ENCODE measurements at regions not wholly inside any gene's neighbourhood (a gene's known extent, or its start where the extent isn't known, plus 50 kb on each side); places are given as distances from the start of the nearest gene placed in this dataset.
A peak's percentile ranks its signal among the peaks of the same experiment; 100 is the strongest.

DNA sequence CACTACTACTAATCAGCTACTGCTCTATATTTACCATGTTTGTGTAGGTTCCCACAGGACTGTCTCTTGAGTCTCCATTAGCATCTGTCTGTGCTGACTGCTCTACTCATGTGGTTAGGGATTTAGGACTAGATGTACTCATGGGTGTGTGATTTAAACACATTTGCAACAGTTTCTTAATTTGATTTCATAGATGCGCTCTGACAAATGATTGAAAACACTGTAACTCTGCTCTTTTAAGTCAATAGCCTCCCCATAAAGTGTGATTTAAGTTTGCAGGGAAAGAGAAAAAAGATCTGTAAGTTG is 809.3 kb downstream of the NCAM2 start:
- H2AFZ ChIP-seq (ENCODE audit: low read depth, low read length, severe bottlenecking) = peak overlapping the region; percentile 41
- TF ChIP-seq, protein P1, sequence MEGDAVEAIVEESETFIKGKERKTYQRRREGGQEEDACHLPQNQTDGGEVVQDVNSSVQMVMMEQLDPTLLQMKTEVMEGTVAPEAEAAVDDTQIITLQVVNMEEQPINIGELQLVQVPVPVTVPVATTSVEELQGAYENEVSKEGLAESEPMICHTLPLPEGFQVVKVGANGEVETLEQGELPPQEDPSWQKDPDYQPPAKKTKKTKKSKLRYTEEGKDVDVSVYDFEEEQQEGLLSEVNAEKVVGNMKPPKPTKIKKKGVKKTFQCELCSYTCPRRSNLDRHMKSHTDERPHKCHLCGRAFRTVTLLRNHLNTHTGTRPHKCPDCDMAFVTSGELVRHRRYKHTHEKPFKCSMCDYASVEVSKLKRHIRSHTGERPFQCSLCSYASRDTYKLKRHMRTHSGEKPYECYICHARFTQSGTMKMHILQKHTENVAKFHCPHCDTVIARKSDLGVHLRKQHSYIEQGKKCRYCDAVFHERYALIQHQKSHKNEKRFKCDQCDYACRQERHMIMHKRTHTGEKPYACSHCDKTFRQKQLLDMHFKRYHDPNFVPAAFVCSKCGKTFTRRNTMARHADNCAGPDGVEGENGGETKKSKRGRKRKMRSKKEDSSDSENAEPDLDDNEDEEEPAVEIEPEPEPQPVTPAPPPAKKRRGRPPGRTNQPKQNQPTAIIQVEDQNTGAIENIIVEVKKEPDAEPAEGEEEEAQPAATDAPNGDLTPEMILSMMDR (IDR thresholded peaks at IDR 0.05; ENCODE audit: insufficient read depth, low read length, poor library complexity, severe bottlenecking) = no peak
- TF ChIP-seq EZH2phosphoT487 (conservative IDR thresholded peaks at IDR 0.05; ENCODE audit: low read length) = no peak

DNA sequence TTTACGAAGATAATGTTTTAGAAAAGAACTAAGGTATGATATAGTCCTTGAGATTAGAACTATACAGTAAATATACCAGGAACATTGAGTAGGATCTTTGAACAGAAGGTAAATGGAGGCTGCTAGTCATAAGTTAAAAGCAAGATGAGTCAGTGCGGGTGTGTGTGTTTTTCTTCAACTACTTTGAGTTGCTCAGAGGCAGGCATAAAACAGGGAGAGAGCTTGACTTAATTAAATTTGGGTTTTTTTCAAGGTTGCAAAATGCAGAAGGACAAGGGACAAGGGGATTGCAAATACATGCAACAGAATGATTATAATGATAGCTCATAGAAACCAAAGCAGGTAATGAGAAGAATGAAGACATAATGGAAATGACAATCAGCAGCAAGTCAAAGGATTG is 815.1 kb downstream of the NCAM2 start:
- no peaks in the 10 kb centered on the region for H3F3A ChIP-seq (ENCODE audit: insufficient read depth)
- H4K20me1 ChIP-seq (ENCODE audit: low read depth, low read length) = no peaks in the 10 kb centered on the region
- H3K79me2 ChIP-seq (ENCODE audit: insufficient read depth, low read length) = no peaks in the 10 kb centered on the region
- no peaks in the 10 kb centered on the region for H3K36me3 ChIP-seq (ENCODE audit: low read length)
- H3K4me2 ChIP-seq (ENCODE audit: low read depth, low read length, poor library complexity, severe bottlenecking) = no peak overlapping the region
- no peaks in the 10 kb centered on the region for H3K9me3 ChIP-seq (ENCODE audit: insufficient read depth, low read length)
- H3K9me2 ChIP-seq (replicated peaks; ENCODE audit: insufficient read depth, low read length) = no peaks in the 10 kb centered on the region
- H3K27me3 ChIP-seq (ENCODE audit: low read length) = no peaks in the 10 kb centered on the region
- H3K27ac ChIP-seq (ENCODE audit: low read depth, low read length) = no peak overlapping the region
- no peak overlapping the region for H3K4me3 ChIP-seq (ENCODE audit: insufficient read depth, low read length, poor library complexity, severe bottlenecking)
- H2AFZ ChIP-seq (ENCODE audit: low read depth, low read length, severe bottlenecking) = no peak overlapping the region
- H3K9ac ChIP-seq (ENCODE audit: low read length) = no peak overlapping the region
- TF ChIP-seq, protein P1 (IDR thresholded peaks at IDR 0.05; ENCODE audit: insufficient read depth, low read length, poor library complexity, severe bottlenecking) = no peak

More for the DNA sequence above, 809.3 kb downstream of the NCAM2 start:
- H3K79me2 ChIP-seq (ENCODE audit: insufficient read depth, low read length) = no peaks in the 10 kb centered on the region
- H3K36me3 ChIP-seq (ENCODE audit: low read length) = no peaks in the 10 kb centered on the region
- no peaks in the 10 kb centered on the region for H3K9me2 ChIP-seq (replicated peaks; ENCODE audit: insufficient read depth, low read length)
- no peaks in the 10 kb centered on the region for H3K27me3 ChIP-seq (ENCODE audit: low read length)
- H3F3A ChIP-seq (ENCODE audit: insufficient read depth) = no peaks in the 10 kb centered on the region
- no peaks in the 10 kb centered on the region for H4K20me1 ChIP-seq (ENCODE audit: low read depth, low read length)
- H3K9ac ChIP-seq (ENCODE audit: low read length) = no peak overlapping the region
- no peak overlapping the region for H3K27ac ChIP-seq (ENCODE audit: low read depth, low read length)
- H3K4me2 ChIP-seq (ENCODE audit: low read depth, low read length, poor library complexity, severe bottlenecking) = no peak overlapping the region
- no peak overlapping the region for H3K4me3 ChIP-seq (ENCODE audit: insufficient read depth, low read length, poor library complexity, severe bottlenecking)
- no peaks in the 10 kb centered on the region for H3K9me3 ChIP-seq (ENCODE audit: insufficient read depth, low read length)

DNA sequence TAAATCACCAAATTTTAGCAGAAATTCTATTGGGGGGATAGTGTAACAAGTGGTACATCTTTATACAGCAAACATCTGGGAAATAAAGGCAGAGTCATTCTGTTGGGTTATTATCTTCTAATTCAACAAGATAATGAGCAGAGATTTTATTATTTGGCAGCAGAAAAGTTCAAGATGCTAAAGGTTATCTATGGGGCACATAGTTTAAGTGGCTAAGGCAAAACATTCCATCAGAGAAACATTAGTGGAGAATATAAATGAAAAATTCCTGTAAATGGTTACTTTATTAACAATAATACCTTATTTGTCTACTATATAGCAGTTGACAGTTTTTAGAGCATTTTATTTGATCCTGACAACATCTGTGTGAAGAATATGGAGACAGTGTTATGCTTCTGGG is 815.7 kb downstream of the NCAM2 start:
- Histone ChIP-seq H3K27me3 (ENCODE audit: low read length) (no peaks in the 10 kb centered on the region), H3K79me2 (ENCODE audit: insufficient read depth, low read length) (no peaks in the 10 kb centered on the region), H3K9ac (ENCODE audit: low read length) (no peak overlapping the region), H2AFZ (ENCODE audit: low read depth, low read length, severe bottlenecking) (no peak overlapping the region), H3K9me3 (ENCODE audit: insufficient read depth, low read length) (no peaks in the 10 kb centered on the region), H4K20me1 (ENCODE audit: low read depth, low read length) (no peaks in the 10 kb centered on the region), H3K4me3 (ENCODE audit: insufficient read depth, low read length, poor library complexity, severe bottlenecking) (no peak overlapping the region), H3K9me2 (replicated peaks; ENCODE audit: insufficient read depth, low read length) (no peaks in the 10 kb centered on the region), H3K36me3 (ENCODE audit: low read length) (no peaks in the 10 kb centered on the region), H3K27ac (ENCODE audit: low read depth, low read length) (no peak overlapping the region), H3K4me2 (ENCODE audit: low read depth, low read length, poor library complexity, severe bottlenecking) (no peak overlapping the region), H3F3A (ENCODE audit: insufficient read depth) (no peaks in the 10 kb centered on the region)
- TF ChIP-seq, protein P1 (IDR thresholded peaks at IDR 0.05; ENCODE audit: insufficient read depth, low read length, poor library complexity, severe bottlenecking) = no peak
- TF ChIP-seq EZH2phosphoT487 (conservative IDR thresholded peaks at IDR 0.05; ENCODE audit: low read length) = no peak

DNA sequence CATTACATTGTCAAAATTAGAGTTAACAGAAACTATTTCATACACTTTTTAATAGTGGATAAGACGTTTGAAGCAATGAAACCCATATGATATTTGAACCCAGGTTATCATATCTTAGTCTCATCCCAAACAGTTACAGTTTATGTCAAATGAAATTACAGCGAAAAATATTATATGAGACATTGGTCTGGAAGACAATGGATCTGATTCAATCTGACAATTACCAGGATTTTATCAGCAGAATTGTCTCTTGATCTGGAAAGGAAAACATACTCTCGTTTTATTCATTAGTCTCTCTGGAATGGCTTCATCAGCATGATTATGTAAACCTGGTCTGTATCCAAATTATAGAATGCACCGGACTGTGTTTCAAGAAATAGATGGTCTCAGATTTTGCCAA is 818.6 kb downstream of the NCAM2 start:
- no peaks in the 10 kb centered on the region for H3K27me3 ChIP-seq (ENCODE audit: low read length)
- no peak overlapping the region for H3K4me2 ChIP-seq (ENCODE audit: low read depth, low read length, poor library complexity, severe bottlenecking)
- H3K4me3 ChIP-seq (ENCODE audit: insufficient read depth, low read length, poor library complexity, severe bottlenecking) = no peak overlapping the region
- no peaks in the 10 kb centered on the region for H3K36me3 ChIP-seq (ENCODE audit: low read length)
- H3K9ac ChIP-seq (ENCODE audit: low read length) = no peak overlapping the region
- TF ChIP-seq, protein P1 (IDR thresholded peaks at IDR 0.05; ENCODE audit: insufficient read depth, low read length, poor library complexity, severe bottlenecking) = no peak
- TF ChIP-seq EZH2phosphoT487 (conservative IDR thresholded peaks at IDR 0.05; ENCODE audit: low read length) = no peak
- no peak overlapping the region for H3K27ac ChIP-seq (ENCODE audit: low read depth, low read length)
- H2AFZ ChIP-seq (ENCODE audit: low read depth, low read length, severe bottlenecking) = peak overlapping the region; percentile 51
- H3K79me2 ChIP-seq (ENCODE audit: insufficient read depth, low read length) = no peaks in the 10 kb centered on the region
- H3K9me3 ChIP-seq (ENCODE audit: insufficient read depth, low read length) = no peaks in the 10 kb centered on the region
- no peaks in the 10 kb centered on the region for H4K20me1 ChIP-seq (ENCODE audit: low read depth, low read length)
- no peaks in the 10 kb centered on the region for H3F3A ChIP-seq (ENCODE audit: insufficient read depth)
- no peaks in the 10 kb centered on the region for H3K9me2 ChIP-seq (replicated peaks; ENCODE audit: insufficient read depth, low read length)
